Fibroblast of pulmonary artery (primary cell): ENCODE measurements at regions not wholly inside any gene's neighbourhood (a gene's known extent, or its start where the extent isn't known, plus 50 kb on each side); places are given as distances from the start of the nearest gene placed in this dataset.
A peak's percentile ranks its signal among the peaks of the same experiment; 100 is the strongest.

Experiments used
- DNase-seq: peaks from one replicate; pipeline ENCODE4 v3.0.0-alpha.2; 2010; ENCODE audit warnings: low read depth
- H3K4me3 ChIP-seq: replicated peaks from 2 replicates; pipeline ENCODE4 v1.5.1; 2011; ENCODE audit warnings: low read depth, mild to moderate bottlenecking, control low read depth, low read length, moderate library complexity
- CTCF ChIP-seq: IDR thresholded peaks from 2 replicates; pipeline ENCODE4 v1.5.1; 2011; ENCODE audit warnings: mild to moderate bottlenecking, control low read depth, low read length, inconsistent platforms; ENCODE audit errors: missing control alignments

GRCh38 chr12:38585086-38585485 is 268.5 kb downstream of the ALG10B start:
- no peak for DNase-seq
- H3K4me3 ChIP-seq: no peak overlapping the region
- TF ChIP-seq CTCF: no peak

GRCh38 chr12:38586789-38587188 is 270.2 kb downstream of the ALG10B start:
- peak; percentile 7 for DNase-seq
- no peak overlapping the region for H3K4me3 ChIP-seq
- TF ChIP-seq CTCF: no peak

- no peak for TF ChIP-seq CTCF
- DNase-seq: peak; percentile 1
Observed at GRCh38 chr12:38587594-38587993, 271.0 kb downstream of the ALG10B start.

GRCh38 chr12:38588624-38589305 is 272.2 kb downstream of the ALG10B start:
- no peak overlapping the region for H3K4me3 ChIP-seq
- peak; percentile 0 for DNase-seq
- no peak for TF ChIP-seq CTCF

More at GRCh38 chr12:38587594-38587993, 271.0 kb downstream of the ALG10B start:
- no peak overlapping the region for H3K4me3 ChIP-seq

- no peak for TF ChIP-seq CTCF
- DNase-seq: no peak
- no peak overlapping the region for H3K4me3 ChIP-seq
Observed at GRCh38 chr12:38589306-38589632, 272.7 kb downstream of the ALG10B start.

- DNase-seq: no peak
- no peak for TF ChIP-seq CTCF
- H3K4me3 ChIP-seq: no peak overlapping the region
Observed at GRCh38 chr12:38601949-38602348, 285.4 kb downstream of the ALG10B start.
